ENCODE measurements at regions not wholly inside any gene's neighbourhood (a gene's known extent, or its start where the extent isn't known, plus 50 kb on each side); places are given as distances from the start of the nearest gene placed in this dataset.
A peak's percentile ranks its signal among the peaks of the same experiment; 100 is the strongest.

- Histone ChIP-seq H3K4me1 (ENCODE audit: control insufficient read depth, insufficient read depth, low read length) (no peaks in the 10 kb centered on the region), H3K27ac (ENCODE audit: low read depth, low read length) (no peak overlapping the region), H3K9me3 (ENCODE audit: control insufficient read depth, insufficient read depth, low read depth, low read length) (no peaks in the 10 kb centered on the region), H3K9ac (ENCODE audit: low read length) (no peak overlapping the region), H3K4me3 (ENCODE audit: low read depth, low read length) (no peak overlapping the region), H3K36me3 (ENCODE audit: control insufficient read depth, insufficient read depth, low read length) (no peaks in the 10 kb centered on the region), H3K27me3 (ENCODE audit: control insufficient read depth, insufficient read depth, low read length) (no peaks in the 10 kb centered on the region)
Measured at GRCh38 chrX:33465137-33465536, 253.8 kb upstream of the DMD start.

GRCh38 chrX:33457102-33457501 lies 245.8 kb upstream of the DMD start:
- no peak overlapping the region for H3K4me3 ChIP-seq (ENCODE audit: low read depth, low read length)
- H3K9ac ChIP-seq (ENCODE audit: low read length), result no peak overlapping the region
- peaks cover 3% of the 10 kb centered on the region; the same call in 1 of the 2 replicates for H3K9me3 ChIP-seq (ENCODE audit: control insufficient read depth, insufficient read depth, low read depth, low read length)
- peaks cover 4% of the 10 kb centered on the region; the same call in 1 of the 2 replicates for H3K4me1 ChIP-seq (ENCODE audit: control insufficient read depth, insufficient read depth, low read length)
- H3K27ac ChIP-seq (ENCODE audit: low read depth, low read length), result no peak overlapping the region
- H3K27me3 ChIP-seq (ENCODE audit: control insufficient read depth, insufficient read depth, low read length), result no peaks in the 10 kb centered on the region; the same call in 1 of the 2 replicates
- no peaks in the 10 kb centered on the region for H3K36me3 ChIP-seq (ENCODE audit: control insufficient read depth, insufficient read depth, low read length)

DNA sequence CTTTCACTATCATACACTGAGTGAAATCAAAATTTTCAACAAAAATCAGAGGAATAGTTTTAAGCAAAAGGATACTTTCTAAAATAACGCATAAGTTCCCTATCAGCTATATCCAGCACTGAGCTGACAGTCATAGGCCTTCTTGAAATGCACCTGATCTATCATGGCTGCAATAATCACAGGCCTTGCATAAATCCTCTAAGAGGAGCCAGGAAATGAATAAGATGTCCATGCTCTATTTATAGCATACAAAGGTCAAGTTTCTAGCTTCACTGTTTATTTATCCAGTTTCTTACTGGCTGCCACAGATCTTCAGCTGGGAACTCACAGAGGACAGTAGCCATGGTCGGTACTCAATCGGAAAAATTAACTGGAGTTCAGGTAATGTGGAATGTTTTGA lies 235.9 kb upstream of the DMD start:
- no peak overlapping the region for H3K27ac ChIP-seq (ENCODE audit: low read depth, low read length)
- no peaks in the 10 kb centered on the region for H3K4me1 ChIP-seq (ENCODE audit: control insufficient read depth, insufficient read depth, low read length)
- no peak overlapping the region for H3K4me3 ChIP-seq (ENCODE audit: low read depth, low read length)
- no peaks in the 10 kb centered on the region; the same call in 1 of the 2 replicates for H3K27me3 ChIP-seq (ENCODE audit: control insufficient read depth, insufficient read depth, low read length)
- H3K9ac ChIP-seq (ENCODE audit: low read length), result no peak overlapping the region
- H3K9me3 ChIP-seq (ENCODE audit: control insufficient read depth, insufficient read depth, low read depth, low read length), result no peaks in the 10 kb centered on the region
- no peaks in the 10 kb centered on the region for H3K36me3 ChIP-seq (ENCODE audit: control insufficient read depth, insufficient read depth, low read length)

GRCh38 chrX:33434256-33435092 lies 223.1 kb upstream of the DMD start:
- Histone ChIP-seq H3K4me3 (ENCODE audit: low read depth, low read length) (no peak overlapping the region), H3K4me1 (ENCODE audit: control insufficient read depth, insufficient read depth, low read length) (no peaks in the 10 kb centered on the region), H3K27me3 (ENCODE audit: control insufficient read depth, insufficient read depth, low read length) (no peaks in the 10 kb centered on the region; the same call in 1 of the 2 replicates), H3K9ac (ENCODE audit: low read length) (no peak overlapping the region), H3K9me3 (ENCODE audit: control insufficient read depth, insufficient read depth, low read depth, low read length) (peaks cover 6% of the 10 kb centered on the region; the same call in 1 of the 2 replicates), H3K36me3 (ENCODE audit: control insufficient read depth, insufficient read depth, low read length) (no peaks in the 10 kb centered on the region), H3K27ac (ENCODE audit: low read depth, low read length) (no peak overlapping the region)

DNA sequence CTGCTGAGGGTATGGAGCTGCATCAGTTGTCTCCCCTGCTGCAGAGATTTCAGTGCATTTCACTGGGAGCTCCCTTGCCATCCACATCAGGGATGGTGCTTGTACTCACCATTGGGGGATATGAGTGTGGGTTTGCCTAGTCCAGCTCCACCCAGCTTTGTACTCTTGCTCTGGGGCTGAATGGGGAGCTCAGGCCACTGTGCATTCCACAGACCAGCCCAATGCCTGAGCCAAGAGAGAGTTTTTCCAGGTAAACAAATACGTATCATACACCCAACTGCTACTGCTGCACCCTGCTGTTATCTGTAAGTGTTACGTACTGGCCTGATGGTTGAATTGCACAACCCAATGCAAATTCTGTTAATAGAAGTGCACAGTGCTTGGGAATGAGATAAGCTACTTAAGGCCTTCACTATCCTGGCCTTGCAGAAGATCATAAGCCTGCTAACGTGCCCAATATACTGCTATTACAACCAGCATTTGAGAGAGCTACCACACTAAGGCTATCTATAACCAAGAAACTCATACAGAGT lies 205.0 kb upstream of the DMD start:
- no peak overlapping the region for H3K4me3 ChIP-seq (ENCODE audit: low read depth, low read length)
- H3K9me3 ChIP-seq (ENCODE audit: control insufficient read depth, insufficient read depth, low read depth, low read length), result peaks cover 7% of the 10 kb centered on the region; the same call in 1 of the 2 replicates
- no peaks in the 10 kb centered on the region; the same call in 1 of the 2 replicates for H3K27me3 ChIP-seq (ENCODE audit: control insufficient read depth, insufficient read depth, low read length)
- H3K9ac ChIP-seq (ENCODE audit: low read length), result no peak overlapping the region
- H3K4me1 ChIP-seq (ENCODE audit: control insufficient read depth, insufficient read depth, low read length), result no peaks in the 10 kb centered on the region
- no peak overlapping the region for H3K27ac ChIP-seq (ENCODE audit: low read depth, low read length)
- no peaks in the 10 kb centered on the region for H3K36me3 ChIP-seq (ENCODE audit: control insufficient read depth, insufficient read depth, low read length)

DNA sequence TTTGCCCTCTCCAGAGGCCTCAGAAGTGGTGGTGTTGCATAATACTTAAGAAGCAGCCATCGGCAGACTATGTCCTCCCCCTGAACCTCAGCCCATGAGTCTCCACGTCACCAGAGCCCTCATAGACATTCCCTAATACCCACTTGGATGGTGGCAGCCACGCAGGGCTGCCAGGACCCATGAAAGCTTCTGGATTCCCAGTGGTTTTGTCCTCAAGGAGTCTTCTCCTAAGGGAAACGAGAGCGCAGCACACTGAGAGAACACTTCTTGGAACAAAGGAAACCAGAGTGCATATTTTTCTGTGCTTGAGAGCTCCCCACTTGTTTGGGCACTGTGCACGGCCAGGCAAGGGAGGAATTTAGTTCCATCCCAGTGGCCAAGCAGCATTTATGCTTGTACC lies 204.1 kb upstream of the DMD start:
- no peak overlapping the region for H3K4me3 ChIP-seq (ENCODE audit: low read depth, low read length)
- no peaks in the 10 kb centered on the region; the same call in 1 of the 2 replicates for H3K27me3 ChIP-seq (ENCODE audit: control insufficient read depth, insufficient read depth, low read length)
- H3K36me3 ChIP-seq (ENCODE audit: control insufficient read depth, insufficient read depth, low read length), result no peaks in the 10 kb centered on the region

DNA sequence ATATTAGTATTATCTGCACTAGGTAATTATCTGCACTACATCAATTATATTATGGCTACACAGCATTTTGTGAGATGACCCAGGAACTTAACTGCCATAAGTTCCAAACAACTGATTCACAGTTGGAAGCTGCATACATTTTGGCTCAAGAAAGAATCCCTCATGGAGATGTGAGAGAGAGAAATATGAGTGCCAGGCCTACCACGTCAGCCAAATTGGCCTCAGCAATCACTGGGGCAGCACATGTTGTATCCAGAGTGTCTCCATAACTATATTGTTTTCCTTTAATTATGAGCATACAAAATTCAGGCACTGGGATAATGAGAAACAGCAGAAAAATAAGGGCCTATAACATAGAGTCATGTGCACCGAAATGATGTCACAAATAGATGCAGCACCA lies 174.2 kb upstream of the DMD start:
- H3K27me3 ChIP-seq (ENCODE audit: control insufficient read depth, insufficient read depth, low read length), result peaks cover 4% of the 10 kb centered on the region; the same call in 1 of the 2 replicates
- no peaks in the 10 kb centered on the region for H3K4me1 ChIP-seq (ENCODE audit: control insufficient read depth, insufficient read depth, low read length)
- no peak overlapping the region for H3K4me3 ChIP-seq (ENCODE audit: low read depth, low read length)
- H3K9ac ChIP-seq (ENCODE audit: low read length), result no peak overlapping the region
- no peaks in the 10 kb centered on the region for H3K9me3 ChIP-seq (ENCODE audit: control insufficient read depth, insufficient read depth, low read depth, low read length)
- no peak overlapping the region for H3K27ac ChIP-seq (ENCODE audit: low read depth, low read length)
- no peaks in the 10 kb centered on the region for H3K36me3 ChIP-seq (ENCODE audit: control insufficient read depth, insufficient read depth, low read length)

More for the DNA sequence above, 204.1 kb upstream of the DMD start:
- Histone ChIP-seq H3K9me3 (ENCODE audit: control insufficient read depth, insufficient read depth, low read depth, low read length) (peaks cover 7% of the 10 kb centered on the region; the same call in 1 of the 2 replicates), H3K9ac (ENCODE audit: low read length) (no peak overlapping the region), H3K4me1 (ENCODE audit: control insufficient read depth, insufficient read depth, low read length) (no peaks in the 10 kb centered on the region), H3K27ac (ENCODE audit: low read depth, low read length) (no peak overlapping the region)

- H3K36me3 ChIP-seq (ENCODE audit: control insufficient read depth, insufficient read depth, low read length), result no peaks in the 10 kb centered on the region
- H3K9ac ChIP-seq (ENCODE audit: low read length), result no peak overlapping the region
- no peaks in the 10 kb centered on the region; the same call in 1 of the 2 replicates for H3K27me3 ChIP-seq (ENCODE audit: control insufficient read depth, insufficient read depth, low read length)
- no peaks in the 10 kb centered on the region for H3K9me3 ChIP-seq (ENCODE audit: control insufficient read depth, insufficient read depth, low read depth, low read length)
- no peak overlapping the region for H3K27ac ChIP-seq (ENCODE audit: low read depth, low read length)
- H3K4me1 ChIP-seq (ENCODE audit: control insufficient read depth, insufficient read depth, low read length), result no peaks in the 10 kb centered on the region
- no peak overlapping the region for H3K4me3 ChIP-seq (ENCODE audit: low read depth, low read length)
Measured at GRCh38 chrX:33379839-33380238, 168.5 kb upstream of the DMD start.

DNA sequence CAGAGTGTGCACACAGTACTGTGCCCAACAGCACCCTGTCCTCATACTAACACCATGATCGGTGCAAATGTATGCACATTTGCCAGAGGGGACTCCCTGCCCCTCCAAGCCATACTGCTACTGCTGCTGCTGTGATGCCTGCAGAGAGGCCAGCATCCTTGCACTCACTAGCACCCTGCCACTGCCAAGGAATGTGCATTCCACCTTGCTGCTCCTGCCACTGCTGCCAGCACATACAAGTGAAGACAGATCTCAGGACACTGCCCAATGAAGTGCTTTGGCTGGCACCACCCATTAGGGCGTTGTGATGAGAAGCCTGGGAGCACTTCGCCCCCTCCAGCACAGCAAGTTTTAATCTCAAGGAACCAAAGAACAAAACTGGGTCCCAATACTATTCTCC lies 146.3 kb upstream of the DMD start:
- Histone ChIP-seq H3K36me3 (ENCODE audit: control insufficient read depth, insufficient read depth, low read length) (no peaks in the 10 kb centered on the region), H3K4me1 (ENCODE audit: control insufficient read depth, insufficient read depth, low read length) (no peaks in the 10 kb centered on the region), H3K27ac (ENCODE audit: low read depth, low read length) (no peak overlapping the region), H3K9ac (ENCODE audit: low read length) (no peak overlapping the region), H3K27me3 (ENCODE audit: control insufficient read depth, insufficient read depth, low read length) (no peaks in the 10 kb centered on the region; the same call in 1 of the 2 replicates), H3K9me3 (ENCODE audit: control insufficient read depth, insufficient read depth, low read depth, low read length) (no peaks in the 10 kb centered on the region), H3K4me3 (ENCODE audit: low read depth, low read length) (no peak overlapping the region)

DNA sequence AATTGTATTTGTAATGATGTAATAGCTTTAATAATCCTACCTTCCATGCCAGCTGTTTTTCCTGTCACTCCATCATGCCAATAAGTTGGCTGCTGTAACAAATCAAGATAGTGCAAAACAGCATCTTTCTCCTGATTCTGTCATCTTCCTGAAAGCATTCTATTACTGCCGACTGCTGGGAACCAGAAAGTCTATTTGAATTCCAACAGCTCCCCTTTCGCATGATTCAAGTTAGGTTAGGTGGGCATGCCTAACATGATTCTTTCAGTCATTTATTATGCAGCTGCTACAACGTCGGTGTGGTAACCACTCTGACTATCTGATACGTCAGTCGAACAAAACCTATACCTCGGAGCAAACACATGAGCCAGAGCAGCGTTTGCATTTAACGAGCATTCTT lies 127.9 kb upstream of the DMD start:
- peaks cover 18% of the 10 kb centered on the region for H3K4me1 ChIP-seq (ENCODE audit: control insufficient read depth, insufficient read depth, low read length)
- no peaks in the 10 kb centered on the region for H3K36me3 ChIP-seq (ENCODE audit: control insufficient read depth, insufficient read depth, low read length)
- no peak overlapping the region; the same call in 1 of the 2 replicates for H3K4me3 ChIP-seq (ENCODE audit: low read depth, low read length)
- H3K9ac ChIP-seq (ENCODE audit: low read length), result no peak overlapping the region
- H3K9me3 ChIP-seq (ENCODE audit: control insufficient read depth, insufficient read depth, low read depth, low read length), result no peaks in the 10 kb centered on the region
- no peak overlapping the region for H3K27ac ChIP-seq (ENCODE audit: low read depth, low read length)
- no peaks in the 10 kb centered on the region; the same call in 1 of the 2 replicates for H3K27me3 ChIP-seq (ENCODE audit: control insufficient read depth, insufficient read depth, low read length)

GRCh38 chrX:33336783-33337182 lies 125.4 kb upstream of the DMD start:
- Histone ChIP-seq H3K36me3 (ENCODE audit: control insufficient read depth, insufficient read depth, low read length) (no peaks in the 10 kb centered on the region), H3K4me3 (ENCODE audit: low read depth, low read length) (no peak overlapping the region), H3K4me1 (ENCODE audit: control insufficient read depth, insufficient read depth, low read length) (peaks cover 18% of the 10 kb centered on the region), H3K9me3 (ENCODE audit: control insufficient read depth, insufficient read depth, low read depth, low read length) (no peaks in the 10 kb centered on the region), H3K27me3 (ENCODE audit: control insufficient read depth, insufficient read depth, low read length) (no peaks in the 10 kb centered on the region; the same call in 1 of the 2 replicates), H3K27ac (ENCODE audit: low read depth, low read length) (peak overlapping the region; percentile 45; the same call in 1 of the 2 replicates), H3K9ac (ENCODE audit: low read length) (no peak overlapping the region)
